ENCODE measurements at regions not wholly inside any gene's neighbourhood (a gene's known extent, or its start where the extent isn't known, plus 50 kb on each side); places are given as distances from the start of the nearest gene placed in this dataset.

DNA sequence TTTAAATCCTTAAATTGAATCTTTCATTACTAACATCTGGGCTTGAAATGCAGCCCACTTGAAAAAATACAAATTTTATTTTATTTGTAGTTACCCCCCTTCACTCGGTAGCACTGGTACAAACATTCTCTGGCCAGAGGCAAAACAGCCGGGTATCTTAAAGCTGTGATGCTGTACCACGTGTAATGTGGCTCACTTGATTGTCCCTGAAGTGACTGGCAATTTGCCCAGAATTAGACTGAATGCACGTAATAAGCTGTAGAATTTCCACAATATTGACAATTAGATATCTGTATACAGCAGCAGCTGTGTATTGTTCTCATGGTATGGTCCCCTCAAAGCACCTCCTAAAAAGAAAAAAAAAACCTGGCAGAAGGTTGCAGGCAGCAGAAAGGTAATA, 192.8 kb upstream of the TBC1D5 start:
- Histone ChIP-seq H3K27ac (replicated peaks) (no peak overlapping the region), H3K4me3 (replicated peaks; ENCODE audit: insufficient read depth, low read length) (no peak overlapping the region), H3K27me3 (ENCODE audit: insufficient read depth, poor library complexity, severe bottlenecking) (no peaks in the 10 kb centered on the region)
- no peak for DNase-seq (ENCODE audit: low read depth in 1 of 2, low spot score in 1 of 2)
- TF ChIP-seq SPI1 (IDR thresholded peaks at IDR 0.05; ENCODE audit: borderline replicate concordance, low read depth) (no peak), POLR2AphosphoS5 (IDR thresholded peaks at IDR 0.05; ENCODE audit: low read depth) (no peak), GABPA (IDR thresholded peaks at IDR 0.05; ENCODE audit: low read depth) (no peak)
- TF ChIP-seq, protein P1, sequence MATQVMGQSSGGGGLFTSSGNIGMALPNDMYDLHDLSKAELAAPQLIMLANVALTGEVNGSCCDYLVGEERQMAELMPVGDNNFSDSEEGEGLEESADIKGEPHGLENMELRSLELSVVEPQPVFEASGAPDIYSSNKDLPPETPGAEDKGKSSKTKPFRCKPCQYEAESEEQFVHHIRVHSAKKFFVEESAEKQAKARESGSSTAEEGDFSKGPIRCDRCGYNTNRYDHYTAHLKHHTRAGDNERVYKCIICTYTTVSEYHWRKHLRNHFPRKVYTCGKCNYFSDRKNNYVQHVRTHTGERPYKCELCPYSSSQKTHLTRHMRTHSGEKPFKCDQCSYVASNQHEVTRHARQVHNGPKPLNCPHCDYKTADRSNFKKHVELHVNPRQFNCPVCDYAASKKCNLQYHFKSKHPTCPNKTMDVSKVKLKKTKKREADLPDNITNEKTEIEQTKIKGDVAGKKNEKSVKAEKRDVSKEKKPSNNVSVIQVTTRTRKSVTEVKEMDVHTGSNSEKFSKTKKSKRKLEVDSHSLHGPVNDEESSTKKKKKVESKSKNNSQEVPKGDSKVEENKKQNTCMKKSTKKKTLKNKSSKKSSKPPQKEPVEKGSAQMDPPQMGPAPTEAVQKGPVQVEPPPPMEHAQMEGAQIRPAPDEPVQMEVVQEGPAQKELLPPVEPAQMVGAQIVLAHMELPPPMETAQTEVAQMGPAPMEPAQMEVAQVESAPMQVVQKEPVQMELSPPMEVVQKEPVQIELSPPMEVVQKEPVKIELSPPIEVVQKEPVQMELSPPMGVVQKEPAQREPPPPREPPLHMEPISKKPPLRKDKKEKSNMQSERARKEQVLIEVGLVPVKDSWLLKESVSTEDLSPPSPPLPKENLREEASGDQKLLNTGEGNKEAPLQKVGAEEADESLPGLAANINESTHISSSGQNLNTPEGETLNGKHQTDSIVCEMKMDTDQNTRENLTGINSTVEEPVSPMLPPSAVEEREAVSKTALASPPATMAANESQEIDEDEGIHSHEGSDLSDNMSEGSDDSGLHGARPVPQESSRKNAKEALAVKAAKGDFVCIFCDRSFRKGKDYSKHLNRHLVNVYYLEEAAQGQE (IDR thresholded peaks at IDR 0.05; ENCODE audit: insufficient replicate concordance, low read depth): no peak
- TF ChIP-seq, protein P2, sequence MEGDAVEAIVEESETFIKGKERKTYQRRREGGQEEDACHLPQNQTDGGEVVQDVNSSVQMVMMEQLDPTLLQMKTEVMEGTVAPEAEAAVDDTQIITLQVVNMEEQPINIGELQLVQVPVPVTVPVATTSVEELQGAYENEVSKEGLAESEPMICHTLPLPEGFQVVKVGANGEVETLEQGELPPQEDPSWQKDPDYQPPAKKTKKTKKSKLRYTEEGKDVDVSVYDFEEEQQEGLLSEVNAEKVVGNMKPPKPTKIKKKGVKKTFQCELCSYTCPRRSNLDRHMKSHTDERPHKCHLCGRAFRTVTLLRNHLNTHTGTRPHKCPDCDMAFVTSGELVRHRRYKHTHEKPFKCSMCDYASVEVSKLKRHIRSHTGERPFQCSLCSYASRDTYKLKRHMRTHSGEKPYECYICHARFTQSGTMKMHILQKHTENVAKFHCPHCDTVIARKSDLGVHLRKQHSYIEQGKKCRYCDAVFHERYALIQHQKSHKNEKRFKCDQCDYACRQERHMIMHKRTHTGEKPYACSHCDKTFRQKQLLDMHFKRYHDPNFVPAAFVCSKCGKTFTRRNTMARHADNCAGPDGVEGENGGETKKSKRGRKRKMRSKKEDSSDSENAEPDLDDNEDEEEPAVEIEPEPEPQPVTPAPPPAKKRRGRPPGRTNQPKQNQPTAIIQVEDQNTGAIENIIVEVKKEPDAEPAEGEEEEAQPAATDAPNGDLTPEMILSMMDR (IDR thresholded peaks at IDR 0.05; ENCODE audit: insufficient read depth, low read length): no peak

DNA sequence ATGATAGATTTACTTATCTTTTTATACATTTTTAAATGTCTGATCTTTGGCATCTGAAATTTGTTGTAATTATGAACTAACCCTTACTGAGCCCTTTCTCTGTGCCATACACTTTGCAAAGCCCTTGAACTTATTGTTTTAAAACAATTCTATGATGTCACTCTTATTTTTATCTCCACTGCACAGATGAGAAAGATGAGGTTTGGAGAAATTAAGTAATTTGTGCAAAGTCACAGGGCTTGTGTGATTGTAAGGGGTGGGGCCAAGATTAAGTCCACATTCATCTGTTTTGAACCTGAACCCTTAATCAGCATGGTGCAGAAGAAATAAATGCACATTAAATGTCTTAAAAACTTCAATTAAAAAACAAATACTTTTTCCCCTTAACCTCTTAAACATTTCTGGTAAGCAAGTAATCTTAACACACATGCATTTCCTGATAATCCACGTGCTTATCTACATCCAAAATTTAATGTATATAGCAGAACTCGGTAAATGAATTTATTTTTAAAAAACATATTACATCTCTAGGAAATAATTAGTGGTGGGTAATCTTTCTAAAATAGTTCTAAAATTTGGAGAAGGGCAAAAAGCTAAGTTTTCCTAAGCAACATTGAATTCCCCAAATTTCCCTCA, 189.8 kb upstream of the TBC1D5 start:
- TF ChIP-seq POLR2AphosphoS5 (IDR thresholded peaks at IDR 0.05; ENCODE audit: low read depth): no peak
- Histone ChIP-seq H3K27ac (replicated peaks) (no peak overlapping the region), H3K27me3 (ENCODE audit: insufficient read depth, poor library complexity, severe bottlenecking) (no peaks in the 10 kb centered on the region), H3K4me3 (replicated peaks; ENCODE audit: insufficient read depth, low read length) (no peak overlapping the region)
- no peak for DNase-seq (ENCODE audit: low read depth in 1 of 2, low spot score in 1 of 2)

- H3K27me3 ChIP-seq (ENCODE audit: insufficient read depth, poor library complexity, severe bottlenecking): no peaks in the 10 kb centered on the region
- peak in 1 of 2 experiments; percentile 61 for DNase-seq (ENCODE audit: low read depth in 1 of 2, low spot score in 1 of 2)
- H3K27ac ChIP-seq (replicated peaks): peak overlapping the region; percentile 3; the same call in 1 of the 2 replicates
- no peak overlapping the region for H3K4me3 ChIP-seq (replicated peaks; ENCODE audit: insufficient read depth, low read length)
- TF ChIP-seq SPI1 (IDR thresholded peaks at IDR 0.05; ENCODE audit: borderline replicate concordance, low read depth): peak; percentile 27; the same call in 1 of the 2 replicates
- TF ChIP-seq, protein P2 (IDR thresholded peaks at IDR 0.05; ENCODE audit: insufficient read depth, low read length): no peak
Observed at GRCh38 chr3:17931131-17931530, 188.7 kb upstream of the TBC1D5 start.

- TF ChIP-seq POLR2AphosphoS5 (IDR thresholded peaks at IDR 0.05; ENCODE audit: low read depth) (no peak), GABPA (IDR thresholded peaks at IDR 0.05; ENCODE audit: low read depth) (no peak), SPI1 (IDR thresholded peaks at IDR 0.05; ENCODE audit: borderline replicate concordance, low read depth) (no peak)
- TF ChIP-seq, protein P1 (IDR thresholded peaks at IDR 0.05; ENCODE audit: insufficient replicate concordance, low read depth): no peak
- TF ChIP-seq, protein P2 (IDR thresholded peaks at IDR 0.05; ENCODE audit: insufficient read depth, low read length): no peak
- Histone ChIP-seq H3K4me3 (replicated peaks; ENCODE audit: insufficient read depth, low read length) (no peak overlapping the region), H3K27me3 (ENCODE audit: insufficient read depth, poor library complexity, severe bottlenecking) (no peaks in the 10 kb centered on the region), H3K27ac (replicated peaks) (no peak overlapping the region)
- no peak for DNase-seq (ENCODE audit: low read depth in 1 of 2, low spot score in 1 of 2)
Observed at GRCh38 chr3:17928502-17929145, 186.2 kb upstream of the TBC1D5 start.

All from HL-60 (cell line).